ENCODE measurements at regions not wholly inside any gene's neighbourhood (a gene's known extent, or its start where the extent isn't known, plus 50 kb on each side); places are given as distances from the start of the nearest gene placed in this dataset.

DNA sequence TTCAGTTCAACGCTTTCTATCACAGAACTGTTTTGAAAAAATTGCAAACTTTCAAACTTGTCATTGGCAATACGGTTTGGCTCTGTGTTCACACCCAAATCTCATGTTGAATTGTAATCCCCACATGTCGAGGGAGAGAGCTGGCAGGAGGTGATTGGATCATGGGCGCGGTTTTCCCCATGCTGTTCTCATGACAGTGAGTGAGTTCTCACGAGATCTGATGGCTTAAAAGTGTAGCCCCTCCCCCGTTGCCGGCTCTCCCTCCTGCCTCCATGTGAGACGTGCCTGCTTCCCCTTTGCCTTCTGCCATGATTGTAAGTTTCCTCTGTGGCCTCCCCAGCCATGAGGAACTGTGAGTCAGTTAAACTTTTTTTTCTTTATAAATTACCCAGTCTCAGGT lies 1144.0 kb downstream of the BRD1 start:
- DNase-seq (ENCODE audit: low read depth) (no peak), FAIRE-seq (no peak)
- Histone ChIP-seq H3K4me3 (ENCODE audit: low read depth, low read length) (no peak overlapping the region), H3K36me3 (ENCODE audit: control insufficient read depth, insufficient read depth, low read length) (no peaks in the 10 kb centered on the region), H3K27me3 (ENCODE audit: control insufficient read depth, insufficient read depth, low read length) (no peaks in the 10 kb centered on the region)
- TF ChIP-seq, protein P1, sequence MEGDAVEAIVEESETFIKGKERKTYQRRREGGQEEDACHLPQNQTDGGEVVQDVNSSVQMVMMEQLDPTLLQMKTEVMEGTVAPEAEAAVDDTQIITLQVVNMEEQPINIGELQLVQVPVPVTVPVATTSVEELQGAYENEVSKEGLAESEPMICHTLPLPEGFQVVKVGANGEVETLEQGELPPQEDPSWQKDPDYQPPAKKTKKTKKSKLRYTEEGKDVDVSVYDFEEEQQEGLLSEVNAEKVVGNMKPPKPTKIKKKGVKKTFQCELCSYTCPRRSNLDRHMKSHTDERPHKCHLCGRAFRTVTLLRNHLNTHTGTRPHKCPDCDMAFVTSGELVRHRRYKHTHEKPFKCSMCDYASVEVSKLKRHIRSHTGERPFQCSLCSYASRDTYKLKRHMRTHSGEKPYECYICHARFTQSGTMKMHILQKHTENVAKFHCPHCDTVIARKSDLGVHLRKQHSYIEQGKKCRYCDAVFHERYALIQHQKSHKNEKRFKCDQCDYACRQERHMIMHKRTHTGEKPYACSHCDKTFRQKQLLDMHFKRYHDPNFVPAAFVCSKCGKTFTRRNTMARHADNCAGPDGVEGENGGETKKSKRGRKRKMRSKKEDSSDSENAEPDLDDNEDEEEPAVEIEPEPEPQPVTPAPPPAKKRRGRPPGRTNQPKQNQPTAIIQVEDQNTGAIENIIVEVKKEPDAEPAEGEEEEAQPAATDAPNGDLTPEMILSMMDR (IDR thresholded peaks at IDR 0.05; ENCODE audit: insufficient read depth, low read length, severe bottlenecking) = no peak

DNA sequence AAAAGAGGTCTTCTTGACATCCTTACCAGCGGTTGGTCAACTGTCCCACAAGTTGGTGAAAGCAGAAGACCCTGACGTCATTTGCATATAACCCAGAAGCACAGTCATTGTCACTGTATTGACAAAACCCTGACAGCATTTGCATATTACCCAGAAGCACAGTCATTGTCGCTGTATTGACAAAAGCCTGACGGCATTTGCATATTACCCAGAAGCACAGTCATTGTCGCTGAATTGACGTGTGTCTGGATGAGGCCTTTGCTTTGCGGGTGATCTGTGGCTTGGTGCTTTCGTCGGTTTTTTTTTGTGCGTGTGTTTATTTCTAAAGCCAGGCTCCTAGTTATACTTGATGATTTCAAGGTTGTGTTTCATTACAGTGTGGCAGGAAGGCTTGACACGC lies 1145.2 kb downstream of the BRD1 start:
- no peak overlapping the region for H3K4me3 ChIP-seq (ENCODE audit: low read depth, low read length)
- H3K27me3 ChIP-seq (ENCODE audit: control insufficient read depth, insufficient read depth, low read length) = no peaks in the 10 kb centered on the region
- DNase-seq (ENCODE audit: low read depth) = no peak
- FAIRE-seq = no peak
- TF ChIP-seq, protein P1 (IDR thresholded peaks at IDR 0.05; ENCODE audit: insufficient read depth, low read length, severe bottlenecking) = no peak
- H3K36me3 ChIP-seq (ENCODE audit: control insufficient read depth, insufficient read depth, low read length) = no peaks in the 10 kb centered on the region

DNA sequence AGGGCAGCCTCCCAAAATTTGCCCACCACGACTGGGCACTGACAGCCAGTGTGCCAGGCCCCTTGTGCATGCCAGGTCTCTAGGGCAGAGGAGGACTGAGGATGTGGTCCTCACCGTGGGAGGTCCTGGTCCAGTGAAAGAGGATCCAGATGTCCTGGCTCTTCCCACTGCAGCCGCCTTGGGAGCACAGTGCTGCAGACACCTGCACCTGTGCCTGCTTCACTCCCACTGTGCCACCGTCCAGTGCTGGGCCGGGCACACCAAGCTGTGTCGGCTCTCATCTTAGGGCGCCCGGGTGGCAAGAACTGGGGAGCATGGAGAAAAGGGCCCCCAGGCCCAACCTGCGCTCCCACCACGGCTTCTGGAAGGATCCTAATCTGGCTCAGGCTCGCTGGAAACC lies 1147.1 kb downstream of the BRD1 start:
- TF ChIP-seq, protein P1 (IDR thresholded peaks at IDR 0.05; ENCODE audit: insufficient read depth, low read length, severe bottlenecking) = no peak
- no peaks in the 10 kb centered on the region for H3K36me3 ChIP-seq (ENCODE audit: control insufficient read depth, insufficient read depth, low read length)
- DNase-seq (ENCODE audit: low read depth) = no peak
- no peaks in the 10 kb centered on the region for H3K27me3 ChIP-seq (ENCODE audit: control insufficient read depth, insufficient read depth, low read length)
- no peak for FAIRE-seq
- no peak overlapping the region for H3K4me3 ChIP-seq (ENCODE audit: low read depth, low read length)

DNA sequence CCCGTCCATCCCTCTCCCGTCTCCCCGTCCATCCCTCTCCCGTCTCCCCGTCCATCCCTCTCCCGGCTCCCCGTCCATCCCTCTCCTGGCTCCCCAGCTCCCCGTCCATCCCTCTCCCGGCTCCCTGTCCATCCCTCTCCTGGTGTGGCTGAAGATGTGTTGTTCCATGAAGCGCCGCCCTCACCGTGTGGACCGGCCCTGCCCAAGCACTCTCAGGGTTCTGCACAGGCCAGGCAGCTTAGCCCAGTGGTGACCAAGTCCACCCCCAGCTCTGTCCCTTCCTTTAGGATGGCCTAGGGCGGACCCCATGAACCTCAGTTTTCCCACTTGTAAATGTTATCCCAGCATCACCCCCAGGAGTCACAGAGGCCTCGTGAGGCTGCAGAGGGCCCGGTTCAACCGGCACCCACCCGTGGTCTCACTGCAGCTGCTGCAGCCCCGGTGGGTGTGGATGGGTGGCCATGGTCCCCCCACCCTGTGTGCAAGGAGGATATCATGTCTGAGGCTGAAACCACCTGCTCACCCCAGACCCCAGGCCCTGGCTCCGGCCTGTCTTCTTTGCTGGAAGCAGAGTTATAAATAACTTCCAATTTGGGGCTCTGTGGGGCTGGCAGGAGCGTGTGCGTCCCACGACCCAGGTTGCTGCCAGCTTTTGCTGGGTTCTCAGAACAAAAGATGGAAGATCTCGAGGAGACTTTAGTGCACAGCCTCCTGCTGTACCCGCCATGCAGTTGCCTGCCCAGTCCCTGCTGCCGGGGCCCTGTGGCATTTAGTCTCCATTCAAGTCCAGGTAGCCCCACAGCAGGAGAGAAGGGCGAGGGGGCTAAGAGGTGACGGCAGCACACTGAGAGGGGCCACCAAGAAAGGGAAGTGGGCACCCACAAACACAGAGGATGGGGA lies 1147.8 kb downstream of the BRD1 start:
- Histone ChIP-seq H3K36me3 (ENCODE audit: control insufficient read depth, insufficient read depth, low read length) (no peaks in the 10 kb centered on the region), H3K27me3 (ENCODE audit: control insufficient read depth, insufficient read depth, low read length) (no peaks in the 10 kb centered on the region), H3K4me3 (ENCODE audit: low read depth, low read length) (no peak overlapping the region)
- DNase-seq (ENCODE audit: low read depth) (no peak), FAIRE-seq (no peak)
- TF ChIP-seq, protein P1 (IDR thresholded peaks at IDR 0.05; ENCODE audit: insufficient read depth, low read length, severe bottlenecking) = no peak

DNA sequence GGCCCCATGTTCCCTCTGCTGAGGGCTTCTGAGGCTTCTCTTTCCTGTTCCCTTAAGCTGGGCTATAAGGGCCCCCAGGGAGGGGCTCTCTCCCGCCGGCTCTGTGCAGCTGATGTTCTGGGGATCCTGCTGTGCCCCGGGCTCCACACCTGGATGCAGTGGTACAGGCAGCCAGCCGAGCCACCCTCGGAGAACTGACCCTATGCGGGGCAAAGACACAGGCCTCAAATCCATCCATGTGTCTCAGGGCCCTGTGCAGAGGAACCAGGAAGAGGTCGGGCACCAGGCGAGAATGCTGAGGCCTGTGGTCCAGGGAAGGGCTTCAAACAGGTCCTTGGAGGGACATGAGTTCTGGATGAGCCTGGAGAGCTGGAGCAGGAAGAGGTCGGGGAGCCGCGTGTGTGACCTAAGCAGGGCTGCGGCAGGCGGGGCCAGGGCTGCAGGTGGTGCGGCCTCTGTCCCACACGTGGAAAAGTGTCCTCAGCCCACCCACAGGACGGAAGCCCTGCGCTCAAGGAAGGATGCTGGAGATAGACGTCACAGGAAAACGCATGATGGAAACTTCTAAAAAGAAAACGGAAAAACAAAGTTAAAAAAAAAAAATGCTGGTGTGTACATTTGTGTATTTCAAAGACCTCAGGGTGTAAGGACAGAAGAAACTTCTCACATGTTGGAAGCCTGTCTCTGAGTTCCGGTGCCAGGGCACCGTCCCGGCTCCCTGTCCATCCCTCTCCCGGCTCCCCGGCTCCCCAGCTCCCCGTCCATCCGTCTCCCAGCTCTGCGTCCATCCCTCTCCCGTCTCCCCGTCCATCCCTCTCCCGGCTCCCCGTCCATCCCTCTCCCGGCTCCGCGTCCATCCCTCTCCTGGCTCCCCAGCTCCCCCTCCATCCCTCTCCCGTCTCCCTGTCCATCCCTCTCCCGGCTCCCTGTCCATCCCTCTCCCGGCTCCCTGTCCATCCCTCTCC lies 1149.2 kb downstream of the BRD1 start:
- Histone ChIP-seq H3K4me3 (ENCODE audit: low read depth, low read length) (no peak overlapping the region), H3K36me3 (ENCODE audit: control insufficient read depth, insufficient read depth, low read length) (no peaks in the 10 kb centered on the region), H3K27me3 (ENCODE audit: control insufficient read depth, insufficient read depth, low read length) (no peaks in the 10 kb centered on the region)
- no peak for FAIRE-seq
- TF ChIP-seq, protein P1 (IDR thresholded peaks at IDR 0.05; ENCODE audit: insufficient read depth, low read length, severe bottlenecking) = no peak
- DNase-seq (ENCODE audit: low read depth) = no peak

Data from bronchial epithelial cell (primary cell).